PC-3 (cell line): ENCODE measurements at regions not wholly inside any gene's neighbourhood (a gene's known extent, or its start where the extent isn't known, plus 50 kb on each side); places are given as distances from the start of the nearest gene placed in this dataset.

Experiments
- CTCF ChIP-seq: fragments of 300-600 bp; sonication (generic); conservative IDR thresholded peaks from 2 replicates; pipeline ENCODE4 v1.5.1; 2017; ENCODE audit warnings: antibody characterized with exemption, low read depth, mild to moderate bottlenecking, low read length
- EZH2 ChIP-seq: fragments of 300-600 bp; sonication (generic); IDR thresholded peaks from one replicate; pipeline ENCODE4 v1.6.1; 2017; ENCODE audit warnings: antibody characterized with exemption, mild to moderate bottlenecking, low read length; ENCODE audit not compliant: unreplicated experiment
- EZH2phosphoT487 ChIP-seq: fragments of 300-600 bp; sonication (generic); IDR thresholded peaks from 2 replicates; pipeline ENCODE4 v1.6.1; 2018; ENCODE audit warnings: mild to moderate bottlenecking, antibody characterized with exemption, low read length, borderline replicate concordance

DNA sequence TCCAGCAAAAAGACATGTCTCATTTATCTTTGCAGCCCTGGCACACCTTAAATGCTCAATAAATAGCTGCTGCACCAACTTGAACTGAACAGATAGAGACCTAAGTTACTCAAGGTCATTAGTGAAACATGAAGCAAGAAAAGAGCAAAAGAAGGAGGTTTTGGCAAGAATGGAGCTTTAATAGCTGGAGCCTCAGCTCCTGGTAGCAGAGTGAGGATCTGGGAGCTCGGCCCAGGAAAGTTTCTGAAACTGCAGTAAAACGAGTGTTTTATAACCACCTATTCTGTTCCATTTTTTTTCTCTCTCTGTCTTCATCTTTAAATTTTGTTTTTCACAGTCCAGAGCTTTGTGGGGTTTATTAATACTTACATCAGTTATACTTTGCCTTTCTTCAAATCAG lies 207.5 kb downstream of the SETD4 start:
- no peak for TF ChIP-seq CTCF
- no peak for TF ChIP-seq EZH2
- no peak for TF ChIP-seq EZH2phosphoT487
